ENCODE measurements at regions not wholly inside any gene's neighbourhood (a gene's known extent, or its start where the extent isn't known, plus 50 kb on each side); places are given as distances from the start of the nearest gene placed in this dataset.

DNA sequence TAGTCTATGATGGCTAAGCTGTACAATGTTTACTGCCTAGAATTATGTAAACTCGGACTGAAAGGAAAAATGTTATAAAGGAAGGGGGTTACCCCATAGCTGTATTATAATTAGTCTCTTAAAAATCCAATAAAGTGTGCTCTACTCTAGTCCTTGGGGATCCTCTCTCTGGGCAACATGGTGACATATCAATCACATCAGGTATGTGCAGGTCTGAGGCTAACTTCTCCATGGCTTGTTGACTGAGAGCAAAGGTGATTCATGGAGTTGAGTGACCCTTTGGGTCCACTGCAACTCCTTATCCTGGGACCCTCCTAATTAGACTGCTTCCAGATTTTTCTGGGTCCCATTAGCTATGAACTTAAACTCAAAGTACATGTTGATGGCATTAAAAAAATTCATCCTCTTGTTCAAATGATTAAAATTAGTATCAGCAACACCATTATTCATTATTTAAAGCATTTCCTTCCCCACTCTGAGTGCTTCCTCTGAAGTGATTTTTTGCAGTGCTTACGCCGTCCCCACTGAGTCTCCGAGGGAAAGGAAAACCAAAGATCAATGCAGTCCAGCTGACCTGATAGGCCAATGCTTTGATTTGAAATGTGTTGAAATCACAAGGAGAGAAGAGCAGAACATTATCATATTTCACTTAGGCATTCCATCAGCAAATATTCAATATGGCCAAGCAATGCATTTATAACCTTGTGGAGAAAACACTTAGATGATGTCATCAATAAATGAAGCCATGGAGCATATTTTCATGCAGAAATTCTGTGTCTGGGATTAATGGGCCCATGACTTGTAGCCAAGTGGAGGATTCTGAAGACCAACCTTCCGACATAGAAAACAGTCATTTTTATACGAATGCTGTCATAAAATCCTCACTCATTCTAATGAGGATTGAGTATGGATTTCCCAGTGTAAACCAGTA, 161.7 kb upstream of the CRBN start:
- ChIA-PET CTCF (no interaction called here), POLR2A (no interaction called here)
- Mint-ChIP-seq H3K36me3 (ENCODE audit: low read depth) (no peaks in the 10 kb centered on the region), H3K27ac (no peak overlapping the region), H3K4me1 (no peaks in the 10 kb centered on the region), H3K27me3 (no peaks in the 10 kb centered on the region), H3K9me3 (ENCODE audit: low read depth) (no peaks in the 10 kb centered on the region), H3K4me3 (no peak overlapping the region)
- no peak for DNase-seq
- no peak for ATAC-seq
- intact Hi-C loops (cut with DNase I, micrococcal nuclease) = no loop called here

DNA sequence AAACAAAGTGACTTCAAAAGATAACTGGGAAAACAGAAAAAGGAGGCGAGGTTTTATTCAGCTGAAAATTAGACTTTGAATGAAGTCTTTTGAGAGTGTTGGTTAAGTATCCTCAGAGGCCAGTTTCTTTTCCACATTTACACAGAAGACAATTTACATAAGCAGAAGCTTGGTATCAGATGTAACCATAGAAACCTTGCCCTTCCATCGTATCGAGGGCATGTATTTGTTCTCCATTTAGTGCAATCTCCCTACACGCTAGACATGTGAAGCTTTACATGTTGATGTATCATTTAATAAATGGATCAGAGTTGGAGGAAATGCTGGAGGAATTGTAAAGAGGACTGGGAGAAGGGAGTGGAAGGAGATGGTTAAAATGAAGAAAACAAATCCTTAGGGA, 161.0 kb upstream of the CRBN start:
- Mint-ChIP-seq H3K4me3 (no peak overlapping the region), H3K4me1 (no peaks in the 10 kb centered on the region), H3K9me3 (ENCODE audit: low read depth) (no peaks in the 10 kb centered on the region), H3K36me3 (ENCODE audit: low read depth) (no peaks in the 10 kb centered on the region), H3K27me3 (no peaks in the 10 kb centered on the region), H3K27ac (no peak overlapping the region)
- ChIA-PET CTCF (interaction anchor here (0.6 kb wide), 1 partner anchor 9 kb away, joined by 3 read pairs; no protein-coding TSS in a partner anchor), POLR2A (no interaction called here)
- intact Hi-C loops (cut with DNase I, micrococcal nuclease) = no loop called here
- ATAC-seq (no peak), DNase-seq (no peak)

DNA sequence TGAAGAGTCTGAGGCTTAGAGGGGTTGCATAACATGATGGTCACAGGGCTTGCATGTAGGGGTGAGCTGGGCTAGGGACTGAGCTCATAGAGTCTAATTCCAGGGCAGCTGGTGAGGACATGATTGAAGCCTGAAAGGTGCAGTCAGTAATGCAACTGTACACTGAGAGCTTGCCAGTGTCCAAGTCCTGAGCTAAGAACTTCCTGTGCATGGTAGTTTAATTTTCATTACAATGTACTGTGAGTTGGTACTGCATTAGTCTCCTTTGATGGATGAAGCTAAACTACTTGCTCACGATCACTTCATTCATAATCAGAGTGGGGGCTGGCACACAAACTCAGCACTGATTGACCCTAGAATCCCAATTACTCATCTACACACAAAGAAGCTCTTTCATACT, 156.4 kb upstream of the CRBN start:
- Mint-ChIP-seq H3K27me3 (no peaks in the 10 kb centered on the region), H3K27ac (no peak overlapping the region), H3K4me1 (no peaks in the 10 kb centered on the region), H3K36me3 (ENCODE audit: low read depth) (no peaks in the 10 kb centered on the region), H3K4me3 (no peak overlapping the region), H3K9me3 (ENCODE audit: low read depth) (no peaks in the 10 kb centered on the region)
- intact Hi-C loops (cut with DNase I, micrococcal nuclease) = no loop called here
- CTCF ChIA-PET = no interaction called here
- POLR2A ChIA-PET = no interaction called here
- DNase-seq (no peak), ATAC-seq (no peak)

DNA sequence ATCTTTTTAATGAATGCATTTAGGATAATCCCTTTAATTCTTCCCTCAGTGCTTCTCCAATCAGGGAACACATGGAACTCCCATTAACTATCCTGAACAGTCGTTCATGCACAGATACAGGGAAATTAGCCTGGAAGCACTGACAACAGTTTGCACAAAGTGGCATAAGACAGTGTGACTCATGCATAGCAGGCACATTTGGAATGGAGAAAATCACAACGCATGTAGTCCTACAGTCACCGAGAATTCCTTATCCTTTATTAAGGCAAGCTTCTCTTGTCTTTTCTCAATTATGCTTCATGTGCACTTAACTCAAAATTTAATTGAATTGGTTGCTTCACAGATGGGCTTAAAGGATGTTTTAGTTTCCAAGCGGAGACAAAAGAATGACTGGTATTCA, 155.0 kb upstream of the CRBN start:
- ChIA-PET POLR2A (no interaction called here), CTCF (no interaction called here)
- no peaks in the 10 kb centered on the region for H3K4me1 Mint-ChIP-seq
- H3K9me3 Mint-ChIP-seq (ENCODE audit: low read depth) = no peaks in the 10 kb centered on the region
- intact Hi-C loops (cut with DNase I, micrococcal nuclease) = no loop called here
- ATAC-seq (no peak), DNase-seq (no peak)
- H3K4me3 Mint-ChIP-seq = no peak overlapping the region
- H3K27ac Mint-ChIP-seq = no peak overlapping the region
- H3K27me3 Mint-ChIP-seq = no peaks in the 10 kb centered on the region
- no peaks in the 10 kb centered on the region for H3K36me3 Mint-ChIP-seq (ENCODE audit: low read depth)

DNA sequence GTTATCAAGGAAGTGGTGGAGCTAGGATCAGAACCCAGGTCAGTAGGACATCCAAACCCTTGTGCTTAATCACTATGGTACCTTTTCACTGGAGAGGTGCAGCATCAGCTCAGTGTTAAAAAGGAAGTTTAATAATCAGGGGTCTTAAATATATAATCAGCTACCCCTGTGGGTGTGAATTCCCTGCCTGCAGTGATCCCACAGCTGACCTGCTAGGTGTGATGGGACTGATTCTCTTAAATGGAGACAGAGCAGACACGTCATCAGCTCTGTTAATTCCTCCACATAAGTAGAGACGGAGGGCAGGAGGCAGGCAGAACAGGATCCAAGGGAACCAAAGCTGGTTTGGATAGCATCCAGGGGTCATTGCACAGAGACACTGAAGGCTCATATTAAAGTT, 154.1 kb upstream of the CRBN start:
- ATAC-seq = no peak
- intact Hi-C loops (cut with DNase I, micrococcal nuclease) = no loop called here
- DNase-seq = no peak
- ChIA-PET POLR2A (no interaction called here), CTCF (no interaction called here)
- Mint-ChIP-seq H3K27me3 (peaks cover 1% of the 10 kb centered on the region), H3K27ac (no peak overlapping the region), H3K9me3 (ENCODE audit: low read depth) (no peaks in the 10 kb centered on the region), H3K4me3 (no peak overlapping the region), H3K4me1 (no peaks in the 10 kb centered on the region), H3K36me3 (ENCODE audit: low read depth) (no peaks in the 10 kb centered on the region)

DNA sequence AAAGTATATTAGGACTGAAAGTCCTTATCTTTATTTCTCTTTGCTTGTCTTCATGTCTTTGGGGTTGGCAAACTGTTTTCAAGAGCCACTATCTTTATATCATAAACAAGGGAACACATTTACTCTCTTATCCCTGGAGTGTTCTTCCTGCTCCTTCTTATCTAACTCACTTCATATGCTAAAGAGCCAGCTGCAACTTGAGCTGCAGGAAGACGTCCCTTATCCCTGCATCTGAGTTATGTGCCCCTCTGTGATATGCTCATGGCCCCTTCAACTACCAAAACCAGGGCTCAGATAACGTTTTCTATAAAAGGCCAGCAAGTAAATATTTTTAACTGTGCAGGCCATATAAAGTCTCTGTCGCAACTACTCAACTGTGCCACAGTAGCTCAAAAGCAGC, 137.0 kb upstream of the CRBN start:
- no peaks in the 10 kb centered on the region for H3K36me3 Mint-ChIP-seq (ENCODE audit: low read depth)
- ChIA-PET CTCF (interaction anchor here (0.7 kb wide), 1 partner anchor 10 kb away, joined by 3 read pairs; no protein-coding TSS in a partner anchor), POLR2A (no interaction called here)
- ATAC-seq (no peak), DNase-seq (no peak)
- peaks cover 4% of the 10 kb centered on the region for H3K9me3 Mint-ChIP-seq (ENCODE audit: low read depth)
- H3K4me3 Mint-ChIP-seq = no peak overlapping the region
- intact Hi-C loops (cut with DNase I, micrococcal nuclease) = no loop called here
- no peak overlapping the region for H3K27ac Mint-ChIP-seq
- H3K27me3 Mint-ChIP-seq = no peaks in the 10 kb centered on the region
- H3K4me1 Mint-ChIP-seq = no peaks in the 10 kb centered on the region

DNA sequence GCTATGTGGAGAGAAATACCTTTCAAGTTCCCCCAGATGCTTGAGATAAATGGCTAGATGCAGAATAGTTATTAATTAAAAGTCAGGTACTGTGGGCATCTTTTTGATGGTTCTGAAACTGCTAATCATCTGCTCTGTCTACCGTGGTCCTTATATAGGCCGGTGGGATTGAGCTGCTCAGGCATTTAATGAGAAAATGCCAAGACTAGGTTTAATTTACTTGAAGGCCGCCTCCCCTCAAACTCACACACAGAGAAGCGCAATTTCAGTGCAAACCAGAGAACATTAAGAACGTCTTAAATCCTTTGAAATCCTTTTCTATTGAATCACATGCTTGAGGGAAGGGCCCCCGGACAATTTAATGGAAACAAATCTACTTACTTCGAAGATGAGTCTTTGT, 136.4 kb upstream of the CRBN start:
- Mint-ChIP-seq H3K4me3 (no peak overlapping the region), H3K4me1 (no peaks in the 10 kb centered on the region), H3K27ac (no peak overlapping the region), H3K27me3 (no peaks in the 10 kb centered on the region), H3K36me3 (ENCODE audit: low read depth) (no peaks in the 10 kb centered on the region), H3K9me3 (ENCODE audit: low read depth) (peaks cover 4% of the 10 kb centered on the region)
- ATAC-seq (no peak), DNase-seq (no peak)
- intact Hi-C loops (cut with DNase I, micrococcal nuclease) = no loop called here
- POLR2A ChIA-PET = no interaction called here
- CTCF ChIA-PET = no interaction called here

DNA sequence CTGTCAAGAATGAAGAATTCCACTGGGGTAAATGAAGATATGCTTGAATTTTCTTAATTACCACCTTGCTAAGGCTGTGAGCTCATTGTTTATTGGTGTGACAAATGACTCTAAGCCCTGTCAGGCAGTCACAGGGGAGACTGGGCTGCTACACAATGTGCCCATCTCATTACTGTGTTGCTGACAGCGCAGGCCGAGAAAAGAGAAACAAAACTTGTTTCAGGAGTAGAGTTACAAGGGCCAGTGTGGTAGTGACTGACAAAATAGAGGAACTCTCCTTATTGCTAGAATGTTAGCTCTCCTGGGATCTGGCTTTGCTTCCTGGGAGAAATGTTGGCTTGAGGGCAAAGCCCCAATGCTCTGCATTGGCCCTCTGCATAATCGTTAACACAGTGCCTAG, 130.4 kb upstream of the CRBN start:
- no peaks in the 10 kb centered on the region for H3K4me1 Mint-ChIP-seq
- ChIA-PET CTCF (no interaction called here), POLR2A (no interaction called here)
- DNase-seq (no peak), ATAC-seq (no peak)
- no peaks in the 10 kb centered on the region for H3K27me3 Mint-ChIP-seq
- no peak overlapping the region for H3K27ac Mint-ChIP-seq
- H3K4me3 Mint-ChIP-seq = no peak overlapping the region
- H3K9me3 Mint-ChIP-seq (ENCODE audit: low read depth) = no peaks in the 10 kb centered on the region
- H3K36me3 Mint-ChIP-seq (ENCODE audit: low read depth) = no peaks in the 10 kb centered on the region
- intact Hi-C loops (cut with DNase I, micrococcal nuclease) = no loop called here

DNA sequence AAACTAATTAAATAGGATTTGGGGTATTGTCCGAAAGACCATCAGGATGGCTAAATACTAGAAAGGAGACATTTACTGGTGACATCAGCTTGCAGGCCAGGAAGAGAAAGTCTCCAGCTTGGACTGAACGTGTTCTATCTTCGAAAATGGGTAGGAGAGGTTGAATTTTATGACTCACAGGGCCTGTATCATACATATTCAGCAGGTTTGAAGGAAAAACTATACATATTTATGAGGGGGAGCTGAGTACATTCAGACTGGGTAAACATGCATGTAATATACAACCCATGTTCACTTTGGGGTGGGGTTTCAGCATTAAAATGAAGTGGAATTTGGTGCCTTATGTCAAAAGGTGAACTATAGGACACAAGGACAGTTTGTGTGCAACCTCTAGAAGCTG, 129.3 kb upstream of the CRBN start:
- CTCF ChIA-PET = no interaction called here

DNA sequence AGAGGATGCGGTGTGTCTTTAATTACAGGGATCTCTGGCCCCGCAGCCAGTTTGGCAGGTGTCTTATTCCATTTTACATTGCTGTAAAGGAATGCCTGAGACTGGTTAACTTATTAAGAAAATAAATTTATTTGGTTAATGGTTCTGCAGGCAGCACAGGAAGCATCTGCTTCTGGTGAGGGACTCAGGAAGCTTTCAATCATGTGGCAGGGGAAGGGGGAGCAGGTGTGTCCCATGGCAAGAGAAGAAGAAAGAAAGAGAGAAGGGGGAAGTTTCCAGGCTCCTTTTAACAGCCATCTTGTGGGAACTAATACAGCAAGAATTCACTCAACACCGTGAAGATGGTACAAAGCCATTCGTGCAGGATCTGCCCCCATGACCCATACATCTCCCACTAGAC, 128.0 kb upstream of the CRBN start:
- CTCF ChIA-PET = no interaction called here
- H3K4me3 Mint-ChIP-seq = no peak overlapping the region
- peaks cover 2% of the 10 kb centered on the region for H3K27me3 Mint-ChIP-seq

More for the DNA sequence above, 129.3 kb upstream of the CRBN start:
- no peaks in the 10 kb centered on the region for H3K36me3 Mint-ChIP-seq (ENCODE audit: low read depth)
- no peak overlapping the region for H3K27ac Mint-ChIP-seq
- ATAC-seq (no peak), DNase-seq (no peak)
- peaks cover 2% of the 10 kb centered on the region for H3K27me3 Mint-ChIP-seq
- intact Hi-C loops (cut with DNase I, micrococcal nuclease) = no loop called here
- no peak overlapping the region for H3K4me3 Mint-ChIP-seq
- no peaks in the 10 kb centered on the region for H3K9me3 Mint-ChIP-seq (ENCODE audit: low read depth)
- POLR2A ChIA-PET = no interaction called here
- H3K4me1 Mint-ChIP-seq = no peaks in the 10 kb centered on the region

DNA sequence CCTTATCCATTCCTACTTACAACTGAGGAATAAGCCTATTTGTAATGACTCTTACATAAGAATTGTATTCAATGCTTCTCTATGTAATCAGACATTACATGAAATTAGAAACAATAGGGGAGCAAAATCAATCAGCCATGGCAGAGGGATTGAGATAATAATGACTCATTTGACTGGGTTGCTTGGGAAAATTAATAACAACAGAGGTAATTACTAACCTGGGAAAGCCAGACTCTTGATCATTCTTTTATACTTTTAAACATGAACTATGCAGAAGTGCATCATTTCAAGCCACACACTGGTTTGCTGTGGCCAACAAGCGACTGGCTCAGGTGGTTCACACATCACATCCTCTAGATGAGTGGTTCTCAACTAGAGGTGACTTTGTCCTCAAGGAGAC, 126.3 kb upstream of the CRBN start:
- no peak overlapping the region for H3K27ac Mint-ChIP-seq
- ChIA-PET CTCF (no interaction called here), POLR2A (interaction anchor here (0.7 kb wide), 1 partner anchor 792 kb away, joined by 3 read pairs; no protein-coding TSS in a partner anchor)
- H3K4me1 Mint-ChIP-seq = no peaks in the 10 kb centered on the region
- DNase-seq (no peak), ATAC-seq (no peak)
- H3K4me3 Mint-ChIP-seq = no peak overlapping the region
- peaks cover 2% of the 10 kb centered on the region for H3K27me3 Mint-ChIP-seq
- H3K36me3 Mint-ChIP-seq (ENCODE audit: low read depth) = no peaks in the 10 kb centered on the region
- intact Hi-C loops (cut with DNase I, micrococcal nuclease) = no loop called here
- H3K9me3 Mint-ChIP-seq (ENCODE audit: low read depth) = no peaks in the 10 kb centered on the region

More for the DNA sequence above, 128.0 kb upstream of the CRBN start:
- Mint-ChIP-seq H3K36me3 (ENCODE audit: low read depth) (no peaks in the 10 kb centered on the region), H3K27ac (no peak overlapping the region), H3K4me1 (no peaks in the 10 kb centered on the region), H3K9me3 (ENCODE audit: low read depth) (no peaks in the 10 kb centered on the region)
- POLR2A ChIA-PET = no interaction called here
- intact Hi-C loops (cut with DNase I, micrococcal nuclease) = no loop called here
- ATAC-seq (no peak), DNase-seq (no peak)

DNA sequence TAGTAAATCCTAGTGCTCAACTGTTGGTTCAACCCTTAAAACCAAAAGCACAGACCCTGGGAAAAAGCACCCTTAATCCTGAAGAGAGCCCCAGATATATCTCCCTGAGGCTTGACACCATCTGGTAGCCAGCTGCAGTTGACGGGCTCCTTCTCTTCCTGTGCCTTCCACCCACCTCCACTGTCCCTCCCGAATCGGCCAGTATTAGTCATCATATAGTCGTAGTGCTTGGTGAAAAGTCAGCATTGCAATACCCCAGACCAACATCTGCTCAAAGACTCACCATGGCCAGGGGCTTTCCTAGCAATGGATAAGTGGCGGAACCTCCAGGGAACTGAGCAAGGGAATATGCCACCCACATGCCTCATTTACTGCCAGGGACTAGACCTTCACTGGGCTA, 125.6 kb upstream of the CRBN start:
- Mint-ChIP-seq H3K36me3 (ENCODE audit: low read depth) (no peaks in the 10 kb centered on the region), H3K27ac (no peak overlapping the region), H3K4me3 (no peak overlapping the region), H3K27me3 (peaks cover 2% of the 10 kb centered on the region), H3K4me1 (no peaks in the 10 kb centered on the region), H3K9me3 (ENCODE audit: low read depth) (no peaks in the 10 kb centered on the region)
- DNase-seq (no peak), ATAC-seq (no peak)
- POLR2A ChIA-PET = no interaction called here
- intact Hi-C loops (cut with DNase I, micrococcal nuclease) = no loop called here
- CTCF ChIA-PET = no interaction called here
